ENCODE measurements at regions not wholly inside any gene's neighbourhood (a gene's known extent, or its start where the extent isn't known, plus 50 kb on each side); places are given as distances from the start of the nearest gene placed in this dataset.

GRCh38 chr1:207217778-207218511 is 103.5 kb upstream of the CD55 start:
- Mint-ChIP-seq H3K4me3 (no peak overlapping the region), H3K27ac (no peak overlapping the region), H3K4me1 (peaks cover 4% of the 10 kb centered on the region), H3K9me3 (peaks cover 13% of the 10 kb centered on the region), H3K27me3 (ENCODE audit: low read depth, poor library complexity) (peaks cover 4% of the 10 kb centered on the region), H3K36me3 (ENCODE audit: low read depth) (no peaks in the 10 kb centered on the region)
- DNase-seq = no peak
- TF ChIP-seq CTCF (IDR thresholded peaks at IDR 0.05) = no peak

- no peak for TF ChIP-seq CTCF (IDR thresholded peaks at IDR 0.05)
- H3K4me1 Mint-ChIP-seq = peaks cover 4% of the 10 kb centered on the region
- peaks cover 10% of the 10 kb centered on the region for H3K9me3 Mint-ChIP-seq
- DNase-seq = no peak
- peaks cover 4% of the 10 kb centered on the region for H3K27me3 Mint-ChIP-seq (ENCODE audit: low read depth, poor library complexity)
- no peak overlapping the region for H3K27ac Mint-ChIP-seq
- no peak overlapping the region for H3K4me3 Mint-ChIP-seq
- H3K36me3 Mint-ChIP-seq (ENCODE audit: low read depth) = no peaks in the 10 kb centered on the region
Observed at GRCh38 chr1:207218512-207219362, 102.7 kb upstream of the CD55 start.

- no peaks in the 10 kb centered on the region for H3K9me3 Mint-ChIP-seq
- peaks cover 4% of the 10 kb centered on the region for H3K4me1 Mint-ChIP-seq
- no peak overlapping the region for H3K27ac Mint-ChIP-seq
- H3K36me3 Mint-ChIP-seq (ENCODE audit: low read depth) = no peaks in the 10 kb centered on the region
- DNase-seq = peak; percentile 9
- H3K27me3 Mint-ChIP-seq (ENCODE audit: low read depth, poor library complexity) = peaks cover 4% of the 10 kb centered on the region
- no peak for TF ChIP-seq CTCF (IDR thresholded peaks at IDR 0.05)
- no peak overlapping the region for H3K4me3 Mint-ChIP-seq
Observed at GRCh38 chr1:207219979-207220889, 101.2 kb upstream of the CD55 start.

- Mint-ChIP-seq H3K4me3 (no peak overlapping the region), H3K27ac (no peak overlapping the region), H3K27me3 (ENCODE audit: low read depth, poor library complexity) (no peaks in the 10 kb centered on the region), H3K9me3 (no peaks in the 10 kb centered on the region), H3K36me3 (ENCODE audit: low read depth) (no peaks in the 10 kb centered on the region), H3K4me1 (peaks cover 4% of the 10 kb centered on the region)
- DNase-seq = no peak
- no peak for TF ChIP-seq CTCF (IDR thresholded peaks at IDR 0.05)
Observed at GRCh38 chr1:207221934-207222351, 99.5 kb upstream of the CD55 start.

- Mint-ChIP-seq H3K4me3 (no peak overlapping the region), H3K36me3 (ENCODE audit: low read depth) (no peaks in the 10 kb centered on the region), H3K4me1 (peaks cover 4% of the 10 kb centered on the region), H3K27ac (no peak overlapping the region), H3K27me3 (ENCODE audit: low read depth, poor library complexity) (no peaks in the 10 kb centered on the region), H3K9me3 (no peaks in the 10 kb centered on the region)
- TF ChIP-seq CTCF (IDR thresholded peaks at IDR 0.05) = no peak
- no peak for DNase-seq
Observed at GRCh38 chr1:207223162-207223561, 98.3 kb upstream of the CD55 start.

Measured in nephron progenitor cell (in vitro differentiated cells).